ENCODE measurements at regions not wholly inside any gene's neighbourhood (a gene's known extent, or its start where the extent isn't known, plus 50 kb on each side); places are given as distances from the start of the nearest gene placed in this dataset.

GRCh38 chr21:32140604-32141317, 138.1 kb downstream of the MIS18A start:
- H3K27me3 ChIP-seq (ENCODE audit: control insufficient read depth in 3 of 3, insufficient read depth in 3 of 3, low read depth in 1 of 3, low read length in 3 of 3): peaks cover 0 to 19% (median 0%) of the 10 kb centered on the region in 3 experiments

GRCh38 chr21:32140151-32140550, 138.7 kb downstream of the MIS18A start:
- Histone ChIP-seq H3K27ac (replicated peaks; ENCODE audit: low read length) (no peak overlapping the region), H3K79me1 (ENCODE audit: low read depth, low read length) (no peaks in the 10 kb centered on the region), H2BK120ac (ENCODE audit: low read depth, low read length) (no peak overlapping the region), H4K91ac (ENCODE audit: low read depth, low read length, poor library complexity) (no peak overlapping the region), H3K4me1 (ENCODE audit: control insufficient read depth in 2 of 2, insufficient read depth in 1 of 2, low read depth in 1 of 2, low read length in 2 of 2) (peaks cover 0 to 18% of the 10 kb centered on the region in 2 donors), H4K8ac (ENCODE audit: low read depth, low read length) (no peak overlapping the region), H3K4me2 (ENCODE audit: insufficient read depth, low read length, poor library complexity, severe bottlenecking) (no peak overlapping the region), H2AK5ac (ENCODE audit: low read depth, low read length) (no peak overlapping the region), H3K36me3 (replicated peaks in 1 of 2; ENCODE audit: control insufficient read depth in 2 of 2, insufficient read depth in 2 of 2, low read length in 2 of 2) (no peaks in the 10 kb centered on the region), H3K9me3 (replicated peaks in 1 of 2; ENCODE audit: control insufficient read depth in 2 of 2, insufficient read depth in 1 of 2, low read depth in 1 of 2, low read length in 2 of 2) (peaks cover 0 to 7% of the 10 kb centered on the region in 2 donors), H3K23ac (ENCODE audit: low read depth, low read length, poor library complexity) (no peak overlapping the region), H2BK15ac (ENCODE audit: low read length) (no peak overlapping the region), H3K9ac (ENCODE audit: low read depth, low read length, poor library complexity) (no peak overlapping the region), H2BK5ac (ENCODE audit: low read length) (no peak overlapping the region), H3K18ac (ENCODE audit: low read length) (no peak overlapping the region), H3K4ac (ENCODE audit: low read length) (no peak overlapping the region), H2AFZ (ENCODE audit: low read length) (no peak overlapping the region), H3K4me3 (ENCODE audit: low read length in 2 of 2) (no peak overlapping the region), H2BK12ac (ENCODE audit: low read length) (no peak overlapping the region), H3K14ac (ENCODE audit: low read length) (no peak overlapping the region), H3K27me3 (ENCODE audit: control insufficient read depth in 3 of 3, insufficient read depth in 3 of 3, low read depth in 1 of 3, low read length in 3 of 3) (peaks cover 0 to 19% (median 0%) of the 10 kb centered on the region in 3 experiments)
- WGBS, 2 donors (ENCODE audit: extremely low coverage in 2 of 2, insufficient read length in 2 of 2, insufficient replicate concordance in 1 of 2): no CpG with 5 or more reads among the region's 4 CpGs
- no peak for DNase-seq (ENCODE audit: low spot score)

More at GRCh38 chr21:32140604-32141317, 138.1 kb downstream of the MIS18A start:
- Histone ChIP-seq H3K4me1 (ENCODE audit: control insufficient read depth in 2 of 2, insufficient read depth in 1 of 2, low read depth in 1 of 2, low read length in 2 of 2) (peaks cover 0 to 18% of the 10 kb centered on the region in 2 donors), H2AK5ac (ENCODE audit: low read depth, low read length) (no peak overlapping the region), H3K4ac (ENCODE audit: low read length) (no peak overlapping the region), H4K8ac (ENCODE audit: low read depth, low read length) (no peak overlapping the region), H3K9me3 (replicated peaks in 1 of 2; ENCODE audit: control insufficient read depth in 2 of 2, insufficient read depth in 1 of 2, low read depth in 1 of 2, low read length in 2 of 2) (peaks cover 0 to 7% of the 10 kb centered on the region in 2 donors), H3K36me3 (replicated peaks in 1 of 2; ENCODE audit: control insufficient read depth in 2 of 2, insufficient read depth in 2 of 2, low read length in 2 of 2) (no peaks in the 10 kb centered on the region), H2BK120ac (ENCODE audit: low read depth, low read length) (no peak overlapping the region), H2BK5ac (ENCODE audit: low read length) (no peak overlapping the region), H3K18ac (ENCODE audit: low read length) (no peak overlapping the region), H3K4me2 (ENCODE audit: insufficient read depth, low read length, poor library complexity, severe bottlenecking) (no peak overlapping the region), H2AFZ (ENCODE audit: low read length) (no peak overlapping the region), H3K14ac (ENCODE audit: low read length) (no peak overlapping the region), H3K23ac (ENCODE audit: low read depth, low read length, poor library complexity) (no peak overlapping the region), H3K27ac (replicated peaks; ENCODE audit: low read length) (no peak overlapping the region), H3K79me1 (ENCODE audit: low read depth, low read length) (no peaks in the 10 kb centered on the region), H3K9ac (ENCODE audit: low read depth, low read length, poor library complexity) (no peak overlapping the region), H3K4me3 (ENCODE audit: low read length in 2 of 2) (no peak overlapping the region), H2BK12ac (ENCODE audit: low read length) (no peak overlapping the region), H4K91ac (ENCODE audit: low read depth, low read length, poor library complexity) (no peak overlapping the region), H2BK15ac (ENCODE audit: low read length) (no peak overlapping the region)
- no CpG with 5 or more reads among the region's 9 CpGs for WGBS, 2 donors (ENCODE audit: extremely low coverage in 2 of 2, insufficient read length in 2 of 2, insufficient replicate concordance in 1 of 2)
- no peak for DNase-seq (ENCODE audit: low spot score)

GRCh38 chr21:32138658-32139057, 140.2 kb downstream of the MIS18A start:
- no peak overlapping the region for H3K27ac ChIP-seq (replicated peaks; ENCODE audit: low read length)
- H3K9ac ChIP-seq (ENCODE audit: low read depth, low read length, poor library complexity): no peak overlapping the region
- no peak for DNase-seq (ENCODE audit: low spot score)
- H3K23ac ChIP-seq (ENCODE audit: low read depth, low read length, poor library complexity): no peak overlapping the region
- H2BK15ac ChIP-seq (ENCODE audit: low read length): no peak overlapping the region
- no CpG with 5 or more reads among the region's 2 CpGs for WGBS, 2 donors (ENCODE audit: extremely low coverage in 2 of 2, insufficient read length in 2 of 2, insufficient replicate concordance in 1 of 2)
- no peak overlapping the region for H4K8ac ChIP-seq (ENCODE audit: low read depth, low read length)
- H4K91ac ChIP-seq (ENCODE audit: low read depth, low read length, poor library complexity): no peak overlapping the region
- H3K4ac ChIP-seq (ENCODE audit: low read length): no peak overlapping the region
- H2AK5ac ChIP-seq (ENCODE audit: low read depth, low read length): no peak overlapping the region
- no peak overlapping the region for H3K4me2 ChIP-seq (ENCODE audit: insufficient read depth, low read length, poor library complexity, severe bottlenecking)
- no peak overlapping the region for H2AFZ ChIP-seq (ENCODE audit: low read length)
- H3K9me3 ChIP-seq (replicated peaks in 1 of 2; ENCODE audit: control insufficient read depth in 2 of 2, insufficient read depth in 1 of 2, low read depth in 1 of 2, low read length in 2 of 2): peaks cover 0 to 7% of the 10 kb centered on the region in 2 donors
- no peak overlapping the region for H2BK5ac ChIP-seq (ENCODE audit: low read length)
- no peaks in the 10 kb centered on the region for H3K79me1 ChIP-seq (ENCODE audit: low read depth, low read length)
- H3K4me3 ChIP-seq (ENCODE audit: low read length in 2 of 2): no peak overlapping the region
- H3K4me1 ChIP-seq (ENCODE audit: control insufficient read depth in 2 of 2, insufficient read depth in 1 of 2, low read depth in 1 of 2, low read length in 2 of 2): peaks cover 0 to 15% of the 10 kb centered on the region in 2 donors
- H3K27me3 ChIP-seq (ENCODE audit: control insufficient read depth in 3 of 3, insufficient read depth in 3 of 3, low read depth in 1 of 3, low read length in 3 of 3): peaks cover 0 to 19% (median 0%) of the 10 kb centered on the region in 3 experiments
- H3K18ac ChIP-seq (ENCODE audit: low read length): no peak overlapping the region
- H2BK120ac ChIP-seq (ENCODE audit: low read depth, low read length): no peak overlapping the region
- H2BK12ac ChIP-seq (ENCODE audit: low read length): no peak overlapping the region
- no peak overlapping the region for H3K14ac ChIP-seq (ENCODE audit: low read length)
- H3K36me3 ChIP-seq (replicated peaks in 1 of 2; ENCODE audit: control insufficient read depth in 2 of 2, insufficient read depth in 2 of 2, low read length in 2 of 2): no peaks in the 10 kb centered on the region

GRCh38 chr21:32137931-32138330, 140.9 kb downstream of the MIS18A start:
- H3K4me3 ChIP-seq (ENCODE audit: low read length in 2 of 2): no peak overlapping the region
- no peak overlapping the region for H2AFZ ChIP-seq (ENCODE audit: low read length)
- H2BK12ac ChIP-seq (ENCODE audit: low read length): no peak overlapping the region
- peak overlapping the region; percentile 2 for H3K9ac ChIP-seq (ENCODE audit: low read depth, low read length, poor library complexity)
- no CpG with 5 or more reads among the region's 9 CpGs for WGBS, 2 donors (ENCODE audit: extremely low coverage in 2 of 2, insufficient read length in 2 of 2, insufficient replicate concordance in 1 of 2)
- no peak overlapping the region for H3K27ac ChIP-seq (replicated peaks; ENCODE audit: low read length)
- peaks cover 0 to 15% (median 0%) of the 10 kb centered on the region in 3 experiments for H3K27me3 ChIP-seq (ENCODE audit: control insufficient read depth in 3 of 3, insufficient read depth in 3 of 3, low read depth in 1 of 3, low read length in 3 of 3)
- H3K4ac ChIP-seq (ENCODE audit: low read length): no peak overlapping the region
- no peak overlapping the region for H2BK5ac ChIP-seq (ENCODE audit: low read length)
- peaks cover 0 to 9% of the 10 kb centered on the region in 2 donors for H3K4me1 ChIP-seq (ENCODE audit: control insufficient read depth in 2 of 2, insufficient read depth in 1 of 2, low read depth in 1 of 2, low read length in 2 of 2)
- H4K8ac ChIP-seq (ENCODE audit: low read depth, low read length): no peak overlapping the region
- H2BK15ac ChIP-seq (ENCODE audit: low read length): no peak overlapping the region
- no peak for DNase-seq (ENCODE audit: low spot score)
- no peaks in the 10 kb centered on the region for H3K36me3 ChIP-seq (replicated peaks in 1 of 2; ENCODE audit: control insufficient read depth in 2 of 2, insufficient read depth in 2 of 2, low read length in 2 of 2)
- H2AK5ac ChIP-seq (ENCODE audit: low read depth, low read length): no peak overlapping the region
- no peak overlapping the region for H3K4me2 ChIP-seq (ENCODE audit: insufficient read depth, low read length, poor library complexity, severe bottlenecking)
- no peak overlapping the region for H2BK120ac ChIP-seq (ENCODE audit: low read depth, low read length)
- H4K91ac ChIP-seq (ENCODE audit: low read depth, low read length, poor library complexity): no peak overlapping the region
- no peaks in the 10 kb centered on the region for H3K79me1 ChIP-seq (ENCODE audit: low read depth, low read length)
- peaks cover 0 to 7% of the 10 kb centered on the region in 2 donors for H3K9me3 ChIP-seq (replicated peaks in 1 of 2; ENCODE audit: control insufficient read depth in 2 of 2, insufficient read depth in 1 of 2, low read depth in 1 of 2, low read length in 2 of 2)
- H3K18ac ChIP-seq (ENCODE audit: low read length): peak overlapping the region; percentile 32
- no peak overlapping the region for H3K23ac ChIP-seq (ENCODE audit: low read depth, low read length, poor library complexity)
- H3K14ac ChIP-seq (ENCODE audit: low read length): no peak overlapping the region
